GM19468 (cell line): ENCODE measurements at regions not wholly inside any gene's neighbourhood (a gene's known extent, or its start where the extent isn't known, plus 50 kb on each side); places are given as distances from the start of the nearest gene placed in this dataset.
"Not testable (repeated sequence)": the region's sequence is repeated elsewhere in the genome, so short reads cannot be mapped to it uniquely, and the experiment has no call there.

Source experiments
- ATAC-seq: cut with Tn5 transposase; IDR thresholded peaks from one replicate; pipeline ENCODE4 v1.9.1; 2021; ENCODE audit warnings: mild to moderate bottlenecking, moderate library complexity, moderate number of reproducible peaks; ENCODE audit not compliant: unreplicated experiment; ENCODE audit errors: extremely low read depth

DNA sequence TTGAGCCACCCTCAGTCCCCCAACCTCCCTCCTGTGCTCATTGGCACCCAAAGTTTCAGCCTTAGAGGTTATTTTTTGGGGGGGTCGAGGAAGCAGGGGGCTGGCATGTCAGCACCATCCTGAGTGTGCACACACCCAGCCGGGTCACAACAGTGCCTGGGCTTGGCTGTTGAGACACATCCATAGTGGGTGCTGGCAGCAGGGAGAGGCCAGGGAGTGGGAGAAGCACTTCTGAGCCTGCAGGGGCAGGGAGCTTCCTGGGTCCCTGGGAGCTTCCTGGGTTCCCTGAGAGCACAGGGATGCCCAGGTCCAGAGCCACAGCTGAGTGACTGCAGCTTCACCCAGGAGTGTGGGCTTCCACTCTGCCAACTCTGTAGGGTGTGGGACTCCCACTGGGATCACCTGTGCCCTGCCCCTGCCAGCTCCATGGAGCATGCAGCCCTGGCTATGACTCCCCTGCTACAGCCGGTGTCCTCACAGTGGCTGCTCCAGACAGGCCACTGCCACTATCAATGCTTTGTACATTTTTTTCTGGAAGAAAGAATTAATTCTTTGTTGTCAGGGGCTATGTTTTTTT is 240.4 kb downstream of the PTGER3 start:
- ATAC-seq, result no peak

DNA sequence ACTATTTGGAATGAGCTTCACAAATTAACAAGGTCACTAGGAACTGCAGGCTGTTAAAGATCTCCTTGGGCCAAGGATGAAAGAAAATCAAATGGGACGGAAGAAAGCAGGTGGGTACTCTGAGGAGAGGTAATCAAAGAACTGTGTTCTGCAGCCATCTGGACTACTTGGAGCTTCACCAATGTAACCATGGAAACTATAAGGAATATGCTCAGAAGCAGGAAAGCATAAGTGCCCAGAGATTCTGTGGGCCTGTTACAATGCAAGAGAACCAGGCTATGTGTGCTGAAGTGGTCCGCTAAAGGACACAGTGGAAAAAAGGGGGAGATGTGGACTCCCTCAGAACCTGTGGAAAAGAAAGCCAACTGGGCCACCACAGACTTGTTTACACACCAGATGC is 238.5 kb downstream of the PTGER3 start:
- no peak for ATAC-seq

DNA sequence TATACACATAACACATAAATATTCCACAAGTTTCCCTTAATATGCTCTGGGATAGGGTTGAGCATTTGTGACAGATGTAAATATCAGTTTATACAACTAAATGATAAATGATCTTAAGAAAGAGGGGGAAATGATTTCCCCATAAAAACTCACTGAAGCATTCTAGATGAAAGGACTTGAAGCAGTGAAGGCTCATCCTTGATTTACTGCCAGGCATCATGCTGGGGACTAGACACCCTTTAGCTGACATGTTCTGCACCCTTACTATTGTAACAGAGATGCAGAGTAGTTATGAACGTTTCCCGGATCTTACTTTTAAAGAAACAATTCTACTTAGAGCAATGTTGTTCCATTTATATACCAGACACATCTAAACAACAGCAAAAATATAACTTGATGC is 235.8 kb downstream of the PTGER3 start:
- no peak for ATAC-seq

DNA sequence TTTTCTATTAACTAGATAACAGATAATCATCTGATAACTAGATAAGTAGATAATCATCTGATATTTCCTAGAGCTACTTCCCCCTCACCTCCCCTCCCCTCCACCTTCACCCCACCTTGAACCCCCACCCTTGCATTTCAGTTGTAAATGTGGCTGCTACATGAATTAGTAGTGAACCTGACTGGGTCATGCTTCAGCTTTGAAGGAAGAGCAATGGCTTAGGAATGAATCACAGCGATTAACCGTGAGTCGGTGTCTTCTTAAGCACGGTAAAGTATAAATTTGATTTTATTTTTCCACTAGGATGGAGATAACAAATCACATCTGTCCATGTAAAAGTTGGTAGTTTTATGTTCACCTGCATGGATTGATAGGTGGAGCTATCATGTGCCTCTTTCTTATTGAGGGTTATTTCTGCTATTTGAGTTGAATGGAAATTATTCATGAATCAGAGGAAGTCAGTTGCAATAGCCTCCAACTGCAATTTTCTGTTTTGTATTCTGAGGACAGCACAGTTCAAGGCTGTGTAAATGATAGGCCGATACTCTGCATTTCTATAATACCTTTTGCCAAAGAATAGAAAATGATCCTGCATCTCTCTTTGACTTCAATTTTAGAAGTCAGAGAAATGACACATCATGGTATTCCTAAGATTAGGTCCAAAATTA is 235.0 kb downstream of the PTGER3 start:
- no peak for ATAC-seq

DNA sequence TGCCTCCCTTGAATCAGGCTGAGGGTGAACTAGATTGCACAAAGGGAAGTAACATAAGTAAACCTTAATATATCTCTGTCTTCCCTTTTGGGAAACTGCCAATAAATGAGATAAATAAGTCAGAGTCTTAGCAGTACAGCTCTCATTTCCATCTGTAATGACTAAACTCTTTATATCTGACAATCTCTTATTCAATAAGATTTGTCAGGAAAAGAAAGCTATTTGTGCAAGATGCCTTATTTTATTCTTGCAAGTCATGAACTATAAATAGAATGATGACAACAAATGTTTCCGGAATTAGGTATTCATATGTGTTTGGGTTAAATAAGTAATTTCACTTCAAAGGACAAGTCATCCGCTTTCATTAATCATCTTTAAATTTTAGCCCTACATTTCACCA is 229.2 kb downstream of the PTGER3 start:
- no peak for ATAC-seq

DNA sequence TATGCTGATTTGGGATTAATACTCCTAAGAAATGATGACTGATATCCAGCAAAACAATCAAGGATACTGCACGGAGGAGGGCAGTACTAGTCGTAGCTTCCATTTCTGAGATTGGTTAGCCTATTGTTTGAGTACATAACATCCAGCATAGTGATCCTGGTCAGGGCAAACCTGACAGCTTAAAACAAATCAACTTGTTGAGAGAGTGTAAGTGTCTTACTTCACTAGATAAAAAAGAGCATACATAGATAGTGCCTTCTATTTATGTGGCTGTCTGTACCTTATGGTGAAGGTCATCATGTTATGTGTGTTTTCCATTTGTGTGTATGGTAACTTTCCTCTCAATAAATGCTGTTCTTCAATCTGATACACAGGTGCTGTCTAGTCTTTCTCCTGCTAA is 228.4 kb downstream of the PTGER3 start:
- no peak for ATAC-seq

DNA sequence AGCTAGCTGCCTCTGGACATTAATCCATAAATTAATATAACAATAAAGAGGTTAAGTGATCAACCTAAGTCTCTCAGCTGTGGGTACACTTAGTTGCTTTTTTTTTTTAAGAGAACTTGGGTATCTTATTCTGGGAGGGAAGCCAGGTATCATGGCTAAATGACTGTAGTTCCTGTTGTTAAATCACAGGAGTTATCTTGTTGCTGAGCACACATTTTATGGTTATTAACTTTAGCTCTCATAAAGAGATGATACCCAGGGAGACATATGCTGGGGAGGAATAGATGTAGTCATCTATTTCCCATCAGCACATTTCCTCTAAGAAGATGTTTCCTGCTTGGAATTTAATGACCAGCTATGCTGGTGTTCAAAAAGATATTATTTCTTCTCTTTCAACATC is 227.8 kb downstream of the PTGER3 start:
- no peak for ATAC-seq

DNA sequence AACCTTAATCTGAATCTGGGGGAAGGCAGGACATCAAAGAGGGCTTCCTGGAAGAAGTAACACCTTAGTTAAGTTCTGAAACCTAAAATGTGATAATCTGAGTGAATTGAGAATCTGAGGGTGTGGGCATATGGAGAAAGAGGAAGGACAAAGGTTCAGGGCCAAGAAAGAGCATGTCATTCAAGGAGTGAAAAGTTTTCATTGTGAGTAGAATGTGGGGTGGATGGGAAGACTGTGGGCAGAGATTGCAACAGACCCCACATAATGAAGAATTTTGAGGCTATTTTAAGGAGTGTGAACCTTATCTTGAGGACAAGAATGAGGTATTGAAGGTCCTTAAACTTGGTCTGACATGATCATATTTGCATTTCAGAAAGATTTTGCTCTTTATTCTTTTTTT is 227.2 kb downstream of the PTGER3 start:
- ATAC-seq, result no peak

DNA sequence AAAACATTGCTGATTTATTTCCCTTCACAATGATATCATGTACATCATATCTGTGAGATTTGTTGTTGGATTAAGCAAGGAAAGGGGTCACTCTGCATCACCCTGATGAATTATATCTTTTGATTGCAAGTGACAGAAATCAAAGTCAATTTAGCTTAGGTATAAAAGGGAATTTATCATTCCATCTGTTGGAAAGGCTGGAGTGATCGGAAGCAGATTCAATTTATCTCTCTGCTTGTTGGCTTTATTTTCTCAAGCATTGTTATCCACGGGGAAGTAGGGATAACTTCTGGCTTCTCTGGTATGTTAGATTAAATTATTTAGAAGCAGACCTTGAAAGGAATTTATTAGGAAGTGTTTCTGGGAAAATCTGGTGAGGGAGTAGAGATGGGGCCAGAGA is 226.6 kb downstream of the PTGER3 start:
- no peak for ATAC-seq

DNA sequence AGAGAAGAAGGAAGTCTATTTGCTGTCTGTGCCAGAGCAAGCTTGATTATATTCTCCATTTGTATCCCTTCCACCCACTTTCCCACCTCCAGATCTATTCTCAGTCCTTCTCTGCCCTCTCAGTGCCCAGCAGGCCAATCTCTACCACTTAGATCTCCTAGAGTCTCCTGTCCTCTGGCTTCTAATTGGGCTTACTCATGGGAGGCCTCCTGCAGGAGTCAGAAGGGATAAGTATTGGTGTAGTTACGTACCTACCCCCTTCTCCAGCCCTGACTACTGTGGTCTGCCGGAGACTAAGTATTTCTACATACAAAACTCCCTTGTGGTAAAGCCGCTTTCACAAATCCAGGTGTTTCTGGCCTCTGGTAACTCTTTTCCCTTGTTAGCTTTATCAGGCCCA is 221.2 kb downstream of the PTGER3 start:
- ATAC-seq, result no peak

DNA sequence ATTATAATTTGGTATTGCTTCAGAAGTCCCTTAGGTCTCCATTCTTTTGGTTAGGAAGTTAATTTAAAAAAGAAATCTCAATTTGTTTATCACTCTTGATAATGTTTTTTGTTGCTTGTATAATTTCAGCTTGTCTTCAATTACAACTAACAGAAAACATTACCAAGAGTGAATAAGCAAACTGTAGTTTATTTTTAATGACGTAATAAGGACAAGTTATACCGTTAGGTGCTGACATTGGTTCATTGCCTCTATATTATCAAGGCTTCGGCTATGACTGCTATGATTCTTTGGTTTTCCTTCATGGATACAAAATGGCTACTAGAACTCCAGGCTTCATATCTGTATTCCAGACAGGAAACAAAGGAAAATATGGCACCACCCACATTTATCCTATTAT is 220.6 kb downstream of the PTGER3 start:
- ATAC-seq, result no peak

DNA sequence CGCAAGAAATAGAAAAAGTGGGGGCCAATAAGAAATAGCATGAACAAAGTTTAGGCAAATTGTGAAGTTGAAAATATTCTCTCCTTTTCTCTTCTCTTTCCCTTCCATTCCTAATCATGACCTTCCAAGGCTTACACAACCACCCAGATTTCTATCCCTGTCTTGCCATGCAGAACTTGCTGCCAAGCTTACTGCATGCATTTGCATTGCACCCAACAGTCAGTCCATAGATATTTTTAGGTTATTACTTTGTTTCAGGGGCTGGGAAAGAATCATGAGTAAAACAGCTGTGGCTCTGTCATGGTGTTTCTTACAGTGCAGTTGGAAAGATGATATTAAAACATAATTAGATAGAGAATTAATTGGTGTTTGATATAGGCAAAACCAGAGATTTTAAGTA is 219.4 kb downstream of the PTGER3 start:
- ATAC-seq, result no peak

DNA sequence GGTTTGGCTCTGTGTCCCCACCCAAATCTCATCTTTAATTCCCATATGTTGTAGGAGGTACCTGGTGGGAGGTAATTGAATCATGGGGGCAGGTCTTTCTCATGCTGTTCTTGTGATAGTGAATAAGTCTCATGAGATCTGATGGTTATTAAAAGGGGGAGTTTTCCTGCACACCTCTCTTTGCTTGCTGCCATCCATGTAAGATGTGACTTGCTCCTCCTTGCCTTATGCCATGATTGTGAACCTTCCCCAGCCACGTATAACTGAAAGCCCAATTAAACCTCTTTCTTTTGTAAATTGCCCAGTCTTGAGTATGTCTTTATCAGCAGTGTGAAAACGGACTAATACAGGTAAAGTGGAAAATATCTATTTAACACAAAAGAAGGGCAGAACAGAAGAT is 213.3 kb downstream of the PTGER3 start:
- ATAC-seq, result not testable (repeated sequence)

DNA sequence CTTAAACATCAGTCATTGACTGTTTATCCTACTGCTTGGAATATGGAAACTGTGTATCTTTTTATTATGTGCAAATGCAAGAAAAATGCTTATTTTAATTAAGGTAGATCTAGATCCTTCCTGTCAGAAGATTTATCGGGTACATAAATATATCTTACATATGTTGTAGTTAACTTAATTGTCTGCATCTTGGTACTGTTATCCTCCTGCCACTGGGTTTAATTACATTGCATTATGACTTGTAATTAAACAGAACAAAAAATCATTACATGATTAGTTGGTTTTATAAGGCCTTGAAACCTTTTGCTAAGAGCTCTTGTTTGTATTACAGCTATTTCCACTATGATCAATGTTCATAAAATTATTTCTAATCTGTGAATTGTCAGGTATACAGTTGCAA is 211.2 kb downstream of the PTGER3 start:
- no peak for ATAC-seq

DNA sequence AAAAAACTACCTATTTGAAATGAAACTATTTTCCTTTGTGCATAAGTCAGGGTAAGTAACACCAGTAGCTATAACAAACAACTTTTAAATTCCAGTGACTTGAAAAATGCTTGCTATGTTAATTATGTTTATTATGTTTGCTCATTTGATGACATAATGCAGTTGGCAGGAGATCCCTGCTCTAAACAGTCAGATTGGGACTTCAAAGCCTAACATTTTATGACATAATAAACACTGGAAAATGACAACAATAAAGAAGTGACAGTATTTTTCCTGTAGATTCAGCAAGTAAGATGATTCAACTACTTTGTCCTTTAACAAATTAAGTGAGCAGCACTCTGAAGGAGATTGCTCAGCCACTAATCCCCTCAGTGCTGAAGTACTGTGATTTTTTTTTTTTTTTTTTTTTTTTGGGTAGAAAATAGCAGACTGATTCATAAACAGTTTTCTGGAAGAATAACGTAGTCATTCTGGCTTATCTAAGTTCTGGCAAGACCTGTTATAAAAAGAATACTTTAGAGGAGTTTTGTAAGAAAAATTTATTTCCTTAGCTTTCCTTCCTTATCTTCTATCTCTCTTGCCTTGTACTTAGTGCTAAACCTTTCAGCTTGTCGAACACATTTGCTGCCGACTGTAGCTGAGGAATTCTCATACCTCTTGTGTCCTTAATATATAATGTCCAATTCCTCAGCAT is 207.2 kb downstream of the PTGER3 start:
- no peak for ATAC-seq

DNA sequence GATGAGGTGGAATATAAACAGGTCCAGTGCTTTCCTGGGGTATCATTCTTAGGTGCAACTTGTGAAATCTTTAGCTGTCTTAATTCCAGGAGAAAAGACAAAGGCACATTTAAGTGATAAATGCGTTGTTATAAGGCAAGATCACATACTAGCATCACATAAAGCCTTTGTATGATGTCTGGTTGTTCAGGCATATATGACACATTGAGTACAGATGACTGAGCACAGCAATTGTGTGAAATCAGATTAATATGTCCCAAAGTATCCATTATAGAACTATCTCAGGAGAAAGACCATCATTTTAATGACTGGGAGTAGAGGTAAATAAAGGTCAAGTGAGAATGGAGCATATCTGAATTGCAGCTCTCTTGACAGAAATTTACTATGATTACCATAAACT is 205.1 kb downstream of the PTGER3 start:
- no peak for ATAC-seq

DNA sequence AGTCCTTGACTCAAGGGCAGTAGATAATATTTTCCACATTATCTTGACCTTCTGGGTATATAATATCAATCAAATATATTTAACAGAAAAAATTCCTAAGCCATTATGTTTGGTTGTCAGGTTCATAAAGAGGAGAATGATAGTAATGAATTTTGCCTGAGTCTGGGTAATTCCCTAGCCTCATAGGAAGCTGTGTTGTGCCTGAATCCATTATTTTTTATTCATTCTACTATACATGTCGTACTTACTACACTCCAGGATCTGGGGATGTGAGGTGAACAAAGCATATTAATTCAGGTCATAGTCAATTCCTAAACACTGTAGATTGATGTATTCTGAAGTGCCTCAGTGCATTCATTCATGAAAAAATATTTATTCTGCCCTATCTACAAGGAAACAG is 204.2 kb downstream of the PTGER3 start:
- no peak for ATAC-seq

DNA sequence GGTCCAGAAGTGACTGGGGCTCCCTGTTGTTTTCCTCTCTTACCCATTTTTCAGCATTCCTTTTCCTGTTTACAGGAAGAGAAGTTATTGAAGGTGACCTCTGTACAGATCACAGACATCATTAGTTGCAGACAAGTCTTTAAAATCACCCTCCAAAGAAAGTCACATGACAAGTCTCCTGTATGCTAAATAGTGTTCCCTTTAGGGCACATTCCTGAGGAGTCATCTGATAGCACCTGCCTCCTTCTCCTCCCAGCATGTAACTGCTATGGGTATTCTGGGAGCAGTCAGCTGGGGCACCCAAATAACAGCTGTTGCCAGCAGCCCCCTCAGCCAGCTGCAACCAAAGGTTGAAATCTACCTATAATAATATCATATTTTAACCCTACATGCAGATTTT is 200.6 kb downstream of the PTGER3 start:
- ATAC-seq, result no peak

DNA sequence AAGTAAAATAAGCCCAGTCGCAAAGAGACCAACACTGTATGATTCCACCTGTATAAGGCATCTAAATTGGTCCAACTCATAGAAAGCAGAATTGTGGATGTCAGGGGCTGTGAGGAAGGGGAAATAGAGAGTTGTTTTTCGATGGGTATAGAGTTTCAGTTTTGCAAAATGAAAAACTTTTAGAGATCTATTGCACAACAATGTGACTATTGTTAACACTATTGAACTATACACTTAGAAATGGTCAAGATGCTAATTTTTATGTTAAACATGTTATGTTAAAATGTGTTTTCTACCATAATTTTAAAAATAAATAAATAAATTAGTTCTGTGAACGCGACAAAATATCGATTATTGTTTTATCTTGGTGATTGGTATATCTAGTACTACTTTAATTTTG is 192.4 kb downstream of the PTGER3 start:
- no peak for ATAC-seq

DNA sequence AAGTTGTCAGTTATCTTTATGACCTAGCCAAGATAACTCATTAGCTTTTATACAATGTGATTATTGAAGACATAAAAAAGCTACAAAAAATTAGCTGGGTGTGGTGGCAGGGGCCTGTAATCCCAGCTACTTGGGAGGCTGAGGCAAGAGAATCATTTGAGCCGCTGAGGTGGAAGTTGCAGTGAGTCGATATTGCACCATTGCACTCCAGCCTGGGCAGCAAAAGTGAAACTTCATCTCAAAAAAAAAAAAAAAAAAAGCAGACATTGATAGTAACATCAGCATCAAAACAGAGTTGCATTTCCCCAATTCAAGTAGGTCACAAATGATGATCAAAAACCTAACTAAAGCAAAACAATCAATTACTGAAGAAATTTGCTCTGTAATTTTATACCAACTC is 191.4 kb downstream of the PTGER3 start:
- ATAC-seq, result no peak

DNA sequence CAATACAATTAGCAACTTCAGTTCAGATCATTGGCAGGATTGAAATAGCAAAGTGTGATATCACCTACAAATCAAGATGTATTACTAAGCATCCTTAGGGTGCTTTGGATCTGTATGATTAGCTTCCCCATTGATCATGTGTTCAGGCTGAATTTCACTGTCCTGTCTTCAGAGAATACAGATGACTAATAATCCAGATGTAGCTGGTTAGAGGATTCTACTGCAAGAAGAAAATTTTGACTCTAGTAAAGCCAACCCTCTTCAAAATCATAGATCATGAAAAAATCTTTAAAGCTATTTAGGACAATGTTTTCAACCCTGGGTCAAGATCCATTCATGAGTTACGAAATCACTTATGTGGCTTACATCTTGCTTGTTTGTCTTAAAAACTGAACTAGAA is 184.4 kb downstream of the PTGER3 start:
- no peak for ATAC-seq

DNA sequence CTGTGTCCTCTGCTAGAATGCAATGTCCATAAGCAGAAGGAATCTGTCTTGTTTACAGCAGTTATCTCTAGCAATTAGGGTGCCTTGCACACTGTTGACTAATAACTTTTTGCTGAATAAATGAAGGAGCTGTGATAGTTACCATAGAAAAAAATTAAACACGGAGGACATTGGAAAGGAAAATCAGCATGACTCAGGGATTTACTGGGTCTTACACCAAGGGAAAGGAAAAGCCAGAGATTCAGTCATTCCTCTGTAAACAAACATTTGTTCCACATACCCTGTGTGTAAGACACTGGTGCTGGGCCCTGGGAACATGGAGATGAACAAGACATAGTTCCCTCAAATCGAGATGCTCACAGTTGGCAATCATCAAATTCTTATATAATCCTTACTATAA is 183.3 kb downstream of the PTGER3 start:
- ATAC-seq, result no peak
